ES-I3 (cell line): ENCODE measurements at regions not wholly inside any gene's neighbourhood (a gene's known extent, or its start where the extent isn't known, plus 50 kb on each side); places are given as distances from the start of the nearest gene placed in this dataset.

ENCODE experiments used
- H3K36me3 ChIP-seq: 2 replicates; pipeline ENCODE4 v1.6.1; 2013; ENCODE audit warnings: mild to moderate bottlenecking, low read length, control low read depth, moderate library complexity; ENCODE audit not compliant: insufficient read depth
- H3K4me1 ChIP-seq: 2 replicates; pipeline ENCODE4 v1.6.1; 2013; ENCODE audit warnings: mild to moderate bottlenecking, control low read depth, low read length; ENCODE audit not compliant: insufficient read depth
- H3K9ac ChIP-seq: 2 replicates; pipeline ENCODE4 v1.6.1; 2013; ENCODE audit warnings: low read depth, mild to moderate bottlenecking, low read length, moderate library complexity
- H3K9me3 ChIP-seq: 2 replicates; pipeline ENCODE4 v1.6.1; 2013; ENCODE audit warnings: mild to moderate bottlenecking, low read length, moderate library complexity; ENCODE audit not compliant: control insufficient read depth, insufficient read depth

- peaks cover 35% of the 10 kb centered on the region for H3K9me3 ChIP-seq
- no peaks in the 10 kb centered on the region for H3K4me1 ChIP-seq
- peaks cover 3% of the 10 kb centered on the region; the same call in 1 of the 2 replicates for H3K36me3 ChIP-seq
- no peak overlapping the region for H3K9ac ChIP-seq
These were observed 334.0 kb downstream of the BUD13 start for GRCh38 chr11:116438651-116439360.

GRCh38 chr11:116434986-116435385 lies 337.8 kb downstream of the BUD13 start:
- peaks cover under 1% of the 10 kb centered on the region; the same call in 1 of the 2 replicates for H3K36me3 ChIP-seq
- no peaks in the 10 kb centered on the region for H3K4me1 ChIP-seq
- H3K9me3 ChIP-seq: peaks cover 1% of the 10 kb centered on the region
- H3K9ac ChIP-seq: no peak overlapping the region

- H3K4me1 ChIP-seq: peaks cover 7% of the 10 kb centered on the region
- no peaks in the 10 kb centered on the region for H3K9me3 ChIP-seq
- no peak overlapping the region for H3K9ac ChIP-seq
- H3K36me3 ChIP-seq: no peaks in the 10 kb centered on the region; the same call in 1 of the 2 replicates
These were observed 340.5 kb downstream of the BUD13 start for GRCh38 chr11:116432301-116432700.

GRCh38 chr11:116431842-116432241 lies 340.9 kb downstream of the BUD13 start:
- no peak overlapping the region for H3K9ac ChIP-seq
- peaks cover 7% of the 10 kb centered on the region for H3K4me1 ChIP-seq
- no peaks in the 10 kb centered on the region for H3K9me3 ChIP-seq
- H3K36me3 ChIP-seq: no peaks in the 10 kb centered on the region; the same call in 1 of the 2 replicates

GRCh38 chr11:116428638-116428975 lies 344.2 kb downstream of the BUD13 start:
- H3K9ac ChIP-seq: no peak overlapping the region
- H3K36me3 ChIP-seq: no peaks in the 10 kb centered on the region
- H3K4me1 ChIP-seq: peaks cover 7% of the 10 kb centered on the region
- no peaks in the 10 kb centered on the region for H3K9me3 ChIP-seq

- H3K9ac ChIP-seq: no peak overlapping the region
- peaks cover 7% of the 10 kb centered on the region for H3K4me1 ChIP-seq
- no peaks in the 10 kb centered on the region for H3K36me3 ChIP-seq
- no peaks in the 10 kb centered on the region for H3K9me3 ChIP-seq
These were observed 344.7 kb downstream of the BUD13 start for GRCh38 chr11:116427903-116428637.

- Histone ChIP-seq H3K4me1 (peaks cover 7% of the 10 kb centered on the region), H3K36me3 (no peaks in the 10 kb centered on the region), H3K9me3 (no peaks in the 10 kb centered on the region), H3K9ac (no peak overlapping the region)
These were observed 345.4 kb downstream of the BUD13 start for GRCh38 chr11:116427337-116427902.

- H3K9ac ChIP-seq: no peak overlapping the region
- H3K9me3 ChIP-seq: no peaks in the 10 kb centered on the region
- H3K36me3 ChIP-seq: no peaks in the 10 kb centered on the region
- peaks cover 7% of the 10 kb centered on the region for H3K4me1 ChIP-seq
These were observed 346.0 kb downstream of the BUD13 start for GRCh38 chr11:116426761-116427160.

GRCh38 chr11:116424615-116425261 lies 348.0 kb downstream of the BUD13 start:
- Histone ChIP-seq H3K9me3 (no peaks in the 10 kb centered on the region), H3K36me3 (no peaks in the 10 kb centered on the region), H3K4me1 (peaks cover 11% of the 10 kb centered on the region), H3K9ac (no peak overlapping the region)

GRCh38 chr11:116422956-116423600 lies 349.7 kb downstream of the BUD13 start:
- Histone ChIP-seq H3K9me3 (no peaks in the 10 kb centered on the region), H3K36me3 (no peaks in the 10 kb centered on the region), H3K4me1 (peaks cover 11% of the 10 kb centered on the region), H3K9ac (no peak overlapping the region; the same call in 1 of the 2 replicates)

GRCh38 chr11:116422556-116422955 lies 350.2 kb downstream of the BUD13 start:
- Histone ChIP-seq H3K9me3 (no peaks in the 10 kb centered on the region), H3K9ac (no peak overlapping the region), H3K4me1 (peaks cover 6% of the 10 kb centered on the region), H3K36me3 (no peaks in the 10 kb centered on the region)

- H3K4me1 ChIP-seq: peaks cover 4% of the 10 kb centered on the region; the same call in 1 of the 2 replicates
- H3K9me3 ChIP-seq: no peaks in the 10 kb centered on the region
- no peak overlapping the region for H3K9ac ChIP-seq
- no peaks in the 10 kb centered on the region for H3K36me3 ChIP-seq
These were observed 351.1 kb downstream of the BUD13 start for GRCh38 chr11:116421529-116422185.

- H3K9me3 ChIP-seq: no peaks in the 10 kb centered on the region
- H3K9ac ChIP-seq: no peak overlapping the region
- peaks cover 4% of the 10 kb centered on the region; the same call in 1 of the 2 replicates for H3K4me1 ChIP-seq
- no peaks in the 10 kb centered on the region for H3K36me3 ChIP-seq
These were observed 351.8 kb downstream of the BUD13 start for GRCh38 chr11:116420770-116421528.
